Esophagus (tissue), 2 donors: ENCODE measurements at regions not wholly inside any gene's neighbourhood (a gene's known extent, or its start where the extent isn't known, plus 50 kb on each side); places are given as distances from the start of the nearest gene placed in this dataset.

Source experiments
- H3K27ac ChIP-seq, 2 donors: one replicate each; pipeline ENCODE4 v1.5.1; 2013; ENCODE audit warnings: low read depth in 2 of 2, mild to moderate bottlenecking in 2 of 2, inconsistent platforms in 1 of 2, low read length in 1 of 2, moderate library complexity in 1 of 2
- H3K27me3 ChIP-seq, 2 donors: one replicate each; pipeline ENCODE4 v1.6.1; 2013; ENCODE audit warnings: low read length in 2 of 2, control low read depth in 1 of 2, mild to moderate bottlenecking in 1 of 2; ENCODE audit not compliant: insufficient read depth in 2 of 2, control insufficient read depth in 1 of 2
- H3K36me3 ChIP-seq, 2 donors: one replicate each; pipeline ENCODE4 v1.6.1; 2013; ENCODE audit warnings: low read length in 1 of 2; ENCODE audit not compliant: control insufficient read depth in 2 of 2, insufficient read depth in 2 of 2
- H3K4me1 ChIP-seq, 2 donors: one replicate each; pipeline ENCODE4 v1.6.1; 2013; ENCODE audit warnings: low read length in 1 of 2; ENCODE audit not compliant: control insufficient read depth in 2 of 2, insufficient read depth in 2 of 2
- H3K4me3 ChIP-seq, 2 donors: one replicate each; pipeline ENCODE4 v1.5.1; 2013; ENCODE audit warnings: low read length in 2 of 2, mild to moderate bottlenecking in 2 of 2, low read depth in 1 of 2, moderate library complexity in 1 of 2
- H3K9me3 ChIP-seq, 2 donors: one replicate each; pipeline ENCODE4 v1.6.1; 2013; ENCODE audit warnings: mild to moderate bottlenecking in 2 of 2, low read depth in 1 of 2, low read length in 1 of 2, moderate library complexity in 1 of 2; ENCODE audit not compliant: control insufficient read depth in 2 of 2, insufficient read depth in 1 of 2
- WGBS, 2 donors: extraction: QIAGEN DNeasy Blood & Tissue Kit; methylation state at CpG; one replicate each; pipeline ENCODE4 v1.1.7; 2013; 5-methylcytosine and 5-hydroxymethylcytosine counted together
- donor health status: healthy with polysubstance abuse.
- donor health status: Bipolar disorder and iron deficiency.

DNA sequence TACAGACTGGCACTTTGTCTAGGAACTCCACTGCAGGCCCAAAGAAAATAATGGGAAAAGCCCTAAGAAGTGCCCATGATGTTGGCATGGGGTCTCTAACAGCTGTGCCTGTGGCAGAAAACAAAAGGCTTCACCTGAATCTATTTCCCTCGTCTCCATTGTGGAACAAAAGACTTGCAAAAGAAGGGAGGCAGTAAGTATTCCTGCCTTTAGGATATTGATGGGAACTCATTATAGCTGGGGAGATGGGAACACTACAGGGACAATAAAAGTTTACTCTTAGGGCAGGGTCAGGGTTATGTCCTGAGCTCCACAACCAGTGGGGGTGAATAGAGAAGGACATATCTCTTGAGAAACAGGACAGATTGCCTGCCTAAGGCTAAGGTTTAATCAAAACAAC lies 930.6 kb upstream of the EPHA6 start:
- H3K9me3 ChIP-seq: peaks cover 2 to 4% of the 10 kb centered on the region in 2 donors
- H3K4me1 ChIP-seq: no peaks in the 10 kb centered on the region
- 79 to 80% methylated on average over 1 of the region's 1 CpG for WGBS, 2 donors
- no peak overlapping the region for H3K4me3 ChIP-seq
- H3K36me3 ChIP-seq: no peaks in the 10 kb centered on the region
- H3K27ac ChIP-seq: no peak overlapping the region
- no peaks in the 10 kb centered on the region for H3K27me3 ChIP-seq

- no peak overlapping the region for H3K27ac ChIP-seq
- no peak overlapping the region for H3K4me3 ChIP-seq
- H3K27me3 ChIP-seq: no peaks in the 10 kb centered on the region
- no peaks in the 10 kb centered on the region for H3K4me1 ChIP-seq
- peaks cover 2 to 4% of the 10 kb centered on the region in 2 donors for H3K9me3 ChIP-seq
- WGBS, 2 donors: 77 to 78% methylated on average over 1 of the region's 1 CpG
- H3K36me3 ChIP-seq: no peaks in the 10 kb centered on the region
These were observed 927.8 kb upstream of the EPHA6 start for GRCh38 chr3:95886616-95887015.

- no peaks in the 10 kb centered on the region for H3K36me3 ChIP-seq
- H3K4me1 ChIP-seq: no peaks in the 10 kb centered on the region
- no peak overlapping the region for H3K4me3 ChIP-seq
- H3K27me3 ChIP-seq: no peaks in the 10 kb centered on the region
- no peak overlapping the region for H3K27ac ChIP-seq
- peaks cover 2 to 4% of the 10 kb centered on the region in 2 donors for H3K9me3 ChIP-seq
- 64 to 73% methylated on average over 2 of the region's 2 CpGs for WGBS, 2 donors
These were observed 927.3 kb upstream of the EPHA6 start for GRCh38 chr3:95887114-95887513.

DNA sequence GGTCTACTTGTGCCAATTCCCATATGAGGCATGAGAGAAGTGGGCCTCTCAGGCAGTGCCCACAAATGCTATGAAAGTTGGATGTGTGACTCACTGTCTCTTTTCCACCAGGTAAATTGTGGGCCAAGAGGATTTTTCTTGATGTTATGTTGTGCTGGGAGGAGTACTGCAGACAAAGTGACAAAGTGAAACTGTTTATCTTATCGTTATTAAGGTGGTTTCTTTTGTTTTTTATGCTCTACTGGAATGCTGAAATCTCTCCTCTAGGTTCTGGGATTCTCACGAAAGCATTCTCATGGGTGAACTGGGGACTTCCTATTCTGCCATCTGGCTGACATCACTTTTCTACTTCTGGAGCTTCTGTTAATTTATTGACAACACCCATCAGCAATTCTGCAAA lies 919.6 kb upstream of the EPHA6 start:
- H3K4me3 ChIP-seq: no peak overlapping the region
- no peaks in the 10 kb centered on the region for H3K36me3 ChIP-seq
- no peaks in the 10 kb centered on the region for H3K27me3 ChIP-seq
- H3K27ac ChIP-seq: no peak overlapping the region
- peaks cover 3 to 6% of the 10 kb centered on the region in 2 donors for H3K9me3 ChIP-seq
- no peaks in the 10 kb centered on the region for H3K4me1 ChIP-seq
- WGBS, 2 donors: 70 to 72% methylated on average over 2 of the region's 2 CpGs

GRCh38 chr3:95899494-95899893 lies 914.9 kb upstream of the EPHA6 start:
- Histone ChIP-seq H3K36me3 (no peaks in the 10 kb centered on the region), H3K4me1 (no peaks in the 10 kb centered on the region), H3K27me3 (no peaks in the 10 kb centered on the region), H3K27ac (no peak overlapping the region), H3K4me3 (no peak overlapping the region), H3K9me3 (peaks cover under 1 to 2% of the 10 kb centered on the region in 2 donors)
- WGBS, 2 donors: 42 to 46% methylated on average over 2 of the region's 2 CpGs

GRCh38 chr3:95899911-95900310 lies 914.5 kb upstream of the EPHA6 start:
- Histone ChIP-seq H3K36me3 (no peaks in the 10 kb centered on the region), H3K4me3 (no peak overlapping the region), H3K9me3 (no peaks in the 10 kb centered on the region), H3K27me3 (no peaks in the 10 kb centered on the region), H3K27ac (no peak overlapping the region), H3K4me1 (no peaks in the 10 kb centered on the region)
- WGBS, 2 donors: 72 to 73% methylated on average over 2 of the region's 2 CpGs

DNA sequence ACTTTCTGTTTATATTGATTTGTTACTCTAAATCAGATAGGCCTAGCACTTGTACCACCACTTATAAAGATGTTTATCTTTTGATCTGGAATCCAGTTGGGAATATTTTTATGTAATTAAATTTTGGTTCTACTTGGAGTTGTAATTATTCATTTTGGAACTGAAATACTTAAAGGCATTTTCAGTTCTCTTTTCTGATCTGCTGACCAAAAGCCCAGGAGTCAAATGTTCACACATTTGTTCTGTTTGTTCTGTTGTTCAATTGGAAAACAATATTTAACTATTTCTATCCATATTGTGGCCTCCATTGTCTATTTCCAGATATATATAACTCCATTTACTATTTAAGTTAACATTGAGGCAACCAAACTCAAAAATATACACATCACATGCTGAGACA lies 912.4 kb upstream of the EPHA6 start:
- H3K4me3 ChIP-seq: no peak overlapping the region
- H3K27ac ChIP-seq: no peak overlapping the region
- no peaks in the 10 kb centered on the region for H3K4me1 ChIP-seq
- no peaks in the 10 kb centered on the region for H3K27me3 ChIP-seq
- H3K9me3 ChIP-seq: no peaks in the 10 kb centered on the region
- no peaks in the 10 kb centered on the region for H3K36me3 ChIP-seq

DNA sequence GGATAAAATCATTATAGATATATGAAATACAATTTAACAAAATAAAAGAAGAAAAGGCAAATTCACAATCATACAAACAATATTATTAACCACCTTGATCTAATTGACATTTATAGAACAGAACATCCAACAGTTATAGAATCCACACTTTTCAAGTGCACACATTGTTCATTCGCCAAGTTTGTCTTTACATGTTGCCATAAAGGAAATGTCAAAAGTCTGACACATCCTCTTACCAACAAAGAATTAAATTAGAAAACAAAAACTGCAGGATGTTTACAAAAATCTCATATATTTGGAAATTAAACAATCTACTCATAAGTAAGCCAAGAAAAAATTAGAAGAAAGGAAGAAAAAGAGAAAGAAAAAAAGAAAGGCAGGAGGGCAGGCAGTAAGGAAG lies 909.2 kb upstream of the EPHA6 start:
- WGBS, 2 donors: 58 to 74% methylated on average over 1 of the region's 1 CpG

GRCh38 chr3:95911767-95912166 lies 902.6 kb upstream of the EPHA6 start:
- Histone ChIP-seq H3K4me3 (no peak overlapping the region), H3K9me3 (peaks cover 6 to 9% of the 10 kb centered on the region in 2 donors), H3K27me3 (no peaks in the 10 kb centered on the region), H3K27ac (no peak overlapping the region), H3K36me3 (no peaks in the 10 kb centered on the region), H3K4me1 (no peaks in the 10 kb centered on the region)
- WGBS, 2 donors: 92 to 100% methylated on average over 1 of the region's 1 CpG

More for the DNA sequence above, 909.2 kb upstream of the EPHA6 start:
- H3K27ac ChIP-seq: no peak overlapping the region
- H3K4me3 ChIP-seq: no peak overlapping the region
- no peaks in the 10 kb centered on the region for H3K27me3 ChIP-seq
- H3K4me1 ChIP-seq: no peaks in the 10 kb centered on the region
- H3K36me3 ChIP-seq: no peaks in the 10 kb centered on the region
- no peaks in the 10 kb centered on the region for H3K9me3 ChIP-seq

- Histone ChIP-seq H3K9me3 (no peaks in the 10 kb centered on the region), H3K27ac (no peak overlapping the region), H3K4me3 (no peak overlapping the region), H3K36me3 (no peaks in the 10 kb centered on the region), H3K4me1 (no peaks in the 10 kb centered on the region), H3K27me3 (no peaks in the 10 kb centered on the region)
- WGBS, 2 donors: 48 to 60% methylated on average over 3 of the region's 3 CpGs
These were observed 890.7 kb upstream of the EPHA6 start for GRCh38 chr3:95923496-95924210.
